IMR-90 (cell line): ENCODE measurements at regions not wholly inside any gene's neighbourhood (a gene's known extent, or its start where the extent isn't known, plus 50 kb on each side); places are given as distances from the start of the nearest gene placed in this dataset.

Source experiments
- ATAC-seq: fragments of 200-7000 bp; cut with Tn5 transposase; 2 replicates; pipeline ENCODE4 v1.9.1; 2020; ENCODE audit warnings: low read depth, mild to moderate bottlenecking, moderate library complexity
- BruUV-seq: library from RNA; stranded (reverse); fragments of 400-500 nt; replicated peaks from 2 replicates; lab custom pipeline; 2021; lab: Mats Ljungman, UMichigan
- CTCF ChIA-PET: fragments of 300-600 bp; formaldehyde crosslinking; extraction: SDS; loops from one replicate; lab custom pipeline; 2021; ENCODE audit warnings: antibody characterized with exemption; lab: Yijun Ruan, JAX
- POLR2A ChIA-PET: fragments of 300-600 bp; sonication (Branson Sonifier 250); formaldehyde crosslinking; loops from one replicate; lab custom pipeline; 2022; ENCODE audit warnings: antibody characterized with exemption; ENCODE audit not compliant: unreplicated experiment; lab: Charles Lee
- DNase-seq: peaks from one replicate; pipeline ENCODE4 v3.0.0; 2013
- H2AFZ ChIP-seq: replicated peaks from 2 replicates; pipeline ENCODE3; 2013; ENCODE audit warnings: low read length, mild to moderate bottlenecking; ENCODE audit not compliant: poor library complexity
- H2AK5ac ChIP-seq: 2 replicates; pipeline ENCODE4 v1.6.1; 2013; ENCODE audit warnings: low read depth, low read length, inconsistent platforms
- H2AK9ac ChIP-seq: replicated peaks from 2 replicates; pipeline ENCODE3; 2013; ENCODE audit warnings: mild to moderate bottlenecking, low read depth, low read length, moderate library complexity; ENCODE audit not compliant: poor library complexity
- H2BK120ac ChIP-seq: 2 replicates; pipeline ENCODE4 v1.6.1; 2013; ENCODE audit warnings: low read depth, low read length, inconsistent platforms
- H2BK15ac ChIP-seq: 3 replicates; pipeline ENCODE4 v1.6.1; 2013; ENCODE audit warnings: low read depth, low read length, inconsistent platforms
- H2BK20ac ChIP-seq: 2 replicates; pipeline ENCODE4 v1.6.1; 2013; ENCODE audit warnings: low read depth, mild to moderate bottlenecking, inconsistent platforms, low read length, moderate library complexity
- H2BK5ac ChIP-seq: 2 replicates; pipeline ENCODE4 v1.6.1; 2013; ENCODE audit warnings: mild to moderate bottlenecking, low read depth, low read length, inconsistent platforms; ENCODE audit not compliant: poor library complexity, severe bottlenecking
- H3K14ac ChIP-seq: replicated peaks from 2 replicates; pipeline ENCODE4 v1.6.1; 2013; ENCODE audit warnings: low read depth, low read length, inconsistent platforms
- H3K18ac ChIP-seq: 2 replicates; pipeline ENCODE4 v1.6.1; 2013; ENCODE audit warnings: low read depth, low read length, control low read depth
- H3K23ac ChIP-seq: 2 replicates; pipeline ENCODE4 v1.6.1; 2013; ENCODE audit warnings: low read depth, low read length, inconsistent platforms
- H3K27ac ChIP-seq: 2 replicates; pipeline ENCODE4 v1.5.1; 2013; ENCODE audit warnings: mild to moderate bottlenecking, control low read depth, low read length; ENCODE audit not compliant: insufficient read depth
- H3K27me3 ChIP-seq: 2 replicates; pipeline ENCODE4 v1.6.1; 2013; ENCODE audit warnings: low read length; ENCODE audit not compliant: control insufficient read depth, insufficient read depth
- H3K36me3 ChIP-seq: 2 replicates; pipeline ENCODE4 v1.6.1; 2013; ENCODE audit warnings: low read length, mixed read lengths; ENCODE audit not compliant: control insufficient read depth, insufficient read depth
- H3K4ac ChIP-seq: 2 replicates; pipeline ENCODE4 v1.6.1; 2013; ENCODE audit warnings: low read depth, low read length, inconsistent platforms
- H3K4me1 ChIP-seq: 2 replicates; pipeline ENCODE4 v1.6.1; 2013; ENCODE audit warnings: low read length, mixed read lengths; ENCODE audit not compliant: control insufficient read depth, insufficient read depth
- H3K4me2 ChIP-seq: 2 replicates; pipeline ENCODE4 v1.6.1; 2013; ENCODE audit warnings: low read depth, mild to moderate bottlenecking, control low read depth, low read length, moderate library complexity
- H3K4me3 ChIP-seq: 2 replicates; pipeline ENCODE4 v1.5.1; 2013; ENCODE audit warnings: low read depth, mild to moderate bottlenecking, control low read depth, low read length, moderate library complexity; ENCODE audit not compliant: insufficient read depth
- H3K56ac ChIP-seq: 2 replicates; pipeline ENCODE4 v1.6.1; 2013; ENCODE audit warnings: low read length, inconsistent platforms; ENCODE audit not compliant: insufficient read depth; ENCODE audit errors: extremely low read depth
- H3K79me1 ChIP-seq, 2 experiments: 2 replicates each; pipeline ENCODE4 v1.6.1; 2013; ENCODE audit warnings: low read length in 2 of 2, inconsistent platforms in 1 of 2, low read depth in 1 of 2
- H3K9ac ChIP-seq: 2 replicates; pipeline ENCODE4 v1.6.1; 2013; ENCODE audit warnings: low read depth, low read length, control low read depth
- H3K9me1 ChIP-seq: 2 replicates; pipeline ENCODE4 v1.6.1; 2013; ENCODE audit warnings: low read length, inconsistent platforms; ENCODE audit not compliant: insufficient read depth
- H3K9me3 ChIP-seq: 2 replicates; pipeline ENCODE4 v1.6.1; 2013; ENCODE audit warnings: low read length; ENCODE audit not compliant: control insufficient read depth, insufficient read depth
- H4K20me1 ChIP-seq: 2 replicates; pipeline ENCODE4 v1.6.1; 2013; ENCODE audit warnings: low read length, inconsistent platforms; ENCODE audit not compliant: insufficient read depth
- H4K5ac ChIP-seq: 2 replicates; pipeline ENCODE4 v1.6.1; 2013; ENCODE audit warnings: mild to moderate bottlenecking, low read depth, low read length, control low read depth
- H4K8ac ChIP-seq, 2 experiments: 2 replicates each; pipeline ENCODE4 v1.6.1; 2013; ENCODE audit warnings: low read depth in 2 of 2, low read length in 2 of 2, control low read depth in 1 of 2, inconsistent platforms in 1 of 2
- H4K91ac ChIP-seq: 2 replicates; pipeline ENCODE4 v1.6.1; 2013; ENCODE audit warnings: low read depth, low read length, inconsistent platforms; ENCODE audit not compliant: insufficient read depth
- BHLHE40 ChIP-seq: fragments of 150-350 bp; IDR thresholded peaks from 2 replicates; pipeline ENCODE4 v1.6.1; 2016; ENCODE audit warnings: mild to moderate bottlenecking, low read depth, low read length
- MAFK ChIP-seq: IDR thresholded peaks from 2 replicates; pipeline ENCODE4 v1.6.1; 2012; ENCODE audit warnings: low read depth, low read length, improper control_type of control experiment
- MAZ ChIP-seq: IDR thresholded peaks from 2 replicates; pipeline ENCODE4 v1.6.1; 2012; ENCODE audit warnings: low read depth, mild to moderate bottlenecking, low read length, improper control_type of control experiment, moderate library complexity, borderline replicate concordance
- NFE2L2 ChIP-seq: fragments of 150-350 bp; IDR thresholded peaks from 2 replicates; pipeline ENCODE4 v1.6.1; 2016; ENCODE audit warnings: low read depth, mild to moderate bottlenecking, low read length
- RAD21 ChIP-seq: IDR thresholded peaks from 2 replicates; pipeline ENCODE4 v1.6.1; 2012; ENCODE audit warnings: low read length, improper control_type of control experiment
- RFX5 ChIP-seq: IDR thresholded peaks from 2 replicates; pipeline ENCODE4 v1.8.0; 2012; ENCODE audit warnings: low read depth, mild to moderate bottlenecking, low read length, moderate library complexity
- SMC3 ChIP-seq: fragments of 150-350 bp; IDR thresholded peaks from 2 replicates; pipeline ENCODE4 v1.6.1; 2016; ENCODE audit warnings: low read depth, mild to moderate bottlenecking, antibody characterized with exemption, low read length, moderate library complexity
- WGBS, 2 experiments: methylation state at CpG; one replicate each; pipeline versions ENCODE4 v1.1.5 to v1.1.7; 2013; ENCODE audit warnings: missing lambda C conversion rate in 2 of 2; ENCODE audit not compliant: insufficient read length in 1 of 2; ENCODE audit errors: extremely low coverage in 2 of 2; 5-methylcytosine and 5-hydroxymethylcytosine counted together
- dilution Hi-C: fragments of 300-500 bp; cut with HindIII; formaldehyde crosslinking; loops from one replicate; pipeline ENCODE4 v1.14.3; 2018; ENCODE audit warnings: low sequenced_read_pairs; ENCODE audit not compliant: unreplicated experiment
- in situ Hi-C: fragments of 300-500 bp; cut with MboI; formaldehyde crosslinking; loops from 3 replicates; pipeline ENCODE4 v1.14.3; 2019; ENCODE audit warnings: low sequenced_read_pairs, inconsistent platforms, mixed read lengths
- intact Hi-C: fragments of 100-400 bp; cut with micrococcal nuclease; formaldehyde crosslinking; loops from 2 replicates; pipeline ENCODE4 v1.10.0; 2022
- TF ChIP-seq, protein P1 (sequence below): fragments of 150-350 bp; IDR thresholded peaks from 2 replicates; pipeline ENCODE4 v1.6.1; 2016; ENCODE audit warnings: low read depth, mild to moderate bottlenecking, low read length, moderate library complexity, borderline replicate concordance
- TF ChIP-seq, protein P2 (sequence below): conservative IDR thresholded peaks from 2 replicates; pipeline ENCODE4 v1.5.1; 2012; ENCODE audit warnings: mild to moderate bottlenecking, low read depth, low read length, improper control_type of control experiment
- TF ChIP-seq, protein P3 (sequence below): fragments of 150-350 bp; IDR thresholded peaks from 2 replicates; pipeline ENCODE4 v1.6.1; 2017; ENCODE audit warnings: mild to moderate bottlenecking, antibody characterized with exemption, low read length, low read depth

DNA sequence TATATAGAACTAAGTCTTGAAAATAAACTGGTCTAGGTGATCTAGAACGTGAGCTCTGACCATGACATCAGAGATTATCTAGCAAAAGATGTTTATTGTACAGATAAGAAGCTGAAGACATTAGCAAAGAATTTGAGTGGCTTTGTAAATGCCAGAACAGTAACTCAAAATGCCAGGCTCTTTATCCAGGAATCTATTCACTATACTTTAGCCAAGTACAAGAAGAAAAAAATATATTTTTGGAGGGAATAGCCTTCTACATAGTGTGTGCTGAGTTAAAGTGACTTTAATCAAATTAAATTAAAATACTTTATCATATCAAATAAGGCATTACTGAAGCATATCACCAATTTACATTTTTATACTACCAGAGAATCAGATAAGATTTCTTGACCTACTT, 132.6 kb upstream of the ITGA1 start:
- Histone ChIP-seq H3K9ac (no peak overlapping the region), H3K4me1 (no peaks in the 10 kb centered on the region), H4K8ac (no peak overlapping the region), H3K36me3 (no peaks in the 10 kb centered on the region), H3K9me3 (no peaks in the 10 kb centered on the region), H3K4ac (no peak overlapping the region), H3K18ac (no peak overlapping the region), H2BK120ac (no peak overlapping the region), H3K4me2 (no peak overlapping the region), H3K79me1 (no peaks in the 10 kb centered on the region), H2BK15ac (no peak overlapping the region), H3K9me1 (no peaks in the 10 kb centered on the region), H3K23ac (no peak overlapping the region), H2AK5ac (no peak overlapping the region), H3K27me3 (peaks cover 10% of the 10 kb centered on the region), H4K20me1 (no peaks in the 10 kb centered on the region), H3K4me3 (no peak overlapping the region), H2AK9ac (no peak overlapping the region), H2BK5ac (no peak overlapping the region), H3K56ac (no peak overlapping the region), H4K5ac (no peak overlapping the region), H3K27ac (no peak overlapping the region), H3K14ac (no peak overlapping the region), H2AFZ (no peak overlapping the region), H2BK20ac (no peak overlapping the region), H4K91ac (no peak overlapping the region)
- no CpG with 5 or more reads among the region's 1 CpG for WGBS, 2 experiments
- BruUV-seq: no TSS peak
- no peak for TF ChIP-seq MAFK
- TF ChIP-seq, protein P1, sequence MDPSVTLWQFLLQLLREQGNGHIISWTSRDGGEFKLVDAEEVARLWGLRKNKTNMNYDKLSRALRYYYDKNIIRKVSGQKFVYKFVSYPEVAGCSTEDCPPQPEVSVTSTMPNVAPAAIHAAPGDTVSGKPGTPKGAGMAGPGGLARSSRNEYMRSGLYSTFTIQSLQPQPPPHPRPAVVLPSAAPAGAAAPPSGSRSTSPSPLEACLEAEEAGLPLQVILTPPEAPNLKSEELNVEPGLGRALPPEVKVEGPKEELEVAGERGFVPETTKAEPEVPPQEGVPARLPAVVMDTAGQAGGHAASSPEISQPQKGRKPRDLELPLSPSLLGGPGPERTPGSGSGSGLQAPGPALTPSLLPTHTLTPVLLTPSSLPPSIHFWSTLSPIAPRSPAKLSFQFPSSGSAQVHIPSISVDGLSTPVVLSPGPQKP: no peak
- no peak for TF ChIP-seq BHLHE40
- no peak for TF ChIP-seq MAZ
- no peak for TF ChIP-seq RFX5
- no peak for TF ChIP-seq RAD21
- no peak for TF ChIP-seq NFE2L2
- TF ChIP-seq, protein P2, sequence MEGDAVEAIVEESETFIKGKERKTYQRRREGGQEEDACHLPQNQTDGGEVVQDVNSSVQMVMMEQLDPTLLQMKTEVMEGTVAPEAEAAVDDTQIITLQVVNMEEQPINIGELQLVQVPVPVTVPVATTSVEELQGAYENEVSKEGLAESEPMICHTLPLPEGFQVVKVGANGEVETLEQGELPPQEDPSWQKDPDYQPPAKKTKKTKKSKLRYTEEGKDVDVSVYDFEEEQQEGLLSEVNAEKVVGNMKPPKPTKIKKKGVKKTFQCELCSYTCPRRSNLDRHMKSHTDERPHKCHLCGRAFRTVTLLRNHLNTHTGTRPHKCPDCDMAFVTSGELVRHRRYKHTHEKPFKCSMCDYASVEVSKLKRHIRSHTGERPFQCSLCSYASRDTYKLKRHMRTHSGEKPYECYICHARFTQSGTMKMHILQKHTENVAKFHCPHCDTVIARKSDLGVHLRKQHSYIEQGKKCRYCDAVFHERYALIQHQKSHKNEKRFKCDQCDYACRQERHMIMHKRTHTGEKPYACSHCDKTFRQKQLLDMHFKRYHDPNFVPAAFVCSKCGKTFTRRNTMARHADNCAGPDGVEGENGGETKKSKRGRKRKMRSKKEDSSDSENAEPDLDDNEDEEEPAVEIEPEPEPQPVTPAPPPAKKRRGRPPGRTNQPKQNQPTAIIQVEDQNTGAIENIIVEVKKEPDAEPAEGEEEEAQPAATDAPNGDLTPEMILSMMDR: no peak
- TF ChIP-seq SMC3: no peak
- TF ChIP-seq, protein P3, sequence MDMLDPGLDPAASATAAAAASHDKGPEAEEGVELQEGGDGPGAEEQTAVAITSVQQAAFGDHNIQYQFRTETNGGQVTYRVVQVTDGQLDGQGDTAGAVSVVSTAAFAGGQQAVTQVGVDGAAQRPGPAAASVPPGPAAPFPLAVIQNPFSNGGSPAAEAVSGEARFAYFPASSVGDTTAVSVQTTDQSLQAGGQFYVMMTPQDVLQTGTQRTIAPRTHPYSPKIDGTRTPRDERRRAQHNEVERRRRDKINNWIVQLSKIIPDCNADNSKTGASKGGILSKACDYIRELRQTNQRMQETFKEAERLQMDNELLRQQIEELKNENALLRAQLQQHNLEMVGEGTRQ: no peak
- intact Hi-C loops (no loop called here), in situ Hi-C loops (loop anchor here (10.0 to 25.0 kb wide), 2 partner anchors 1268 to 1700 kb away; partner anchors contain the start of gene ISL1), dilution Hi-C loops (no loop called here)
- ChIA-PET POLR2A (no interaction called here), CTCF (interaction anchor here (0.6 kb wide), 1 partner anchor 1697 kb away, joined by 3 read pairs; no protein-coding TSS in a partner anchor)
- DNase-seq (no peak), ATAC-seq (no peak)
